ENCODE measurements at regions not wholly inside any gene's neighbourhood (a gene's known extent, or its start where the extent isn't known, plus 50 kb on each side); places are given as distances from the start of the nearest gene placed in this dataset.

DNA sequence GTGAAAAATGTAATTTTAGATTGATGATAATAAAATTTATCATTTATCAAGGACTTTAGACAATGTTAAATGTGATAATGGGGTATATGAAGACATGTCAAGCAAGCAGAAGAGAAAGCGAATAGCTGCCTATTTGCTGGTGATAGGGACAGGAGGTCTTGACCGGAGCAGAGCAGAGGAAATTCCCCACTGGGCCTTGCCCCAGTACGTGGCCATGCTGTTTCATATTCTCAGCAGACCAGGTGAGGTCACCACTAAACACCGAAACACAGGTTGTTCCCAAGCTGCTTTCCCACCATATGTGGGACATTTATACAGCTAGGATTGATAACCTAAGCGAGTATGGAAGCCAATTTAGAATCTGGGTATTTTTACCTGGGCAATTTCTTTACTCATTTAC is 1629.6 kb downstream of the FAM181B start (continued):
- TF ChIP-seq, protein P1, sequence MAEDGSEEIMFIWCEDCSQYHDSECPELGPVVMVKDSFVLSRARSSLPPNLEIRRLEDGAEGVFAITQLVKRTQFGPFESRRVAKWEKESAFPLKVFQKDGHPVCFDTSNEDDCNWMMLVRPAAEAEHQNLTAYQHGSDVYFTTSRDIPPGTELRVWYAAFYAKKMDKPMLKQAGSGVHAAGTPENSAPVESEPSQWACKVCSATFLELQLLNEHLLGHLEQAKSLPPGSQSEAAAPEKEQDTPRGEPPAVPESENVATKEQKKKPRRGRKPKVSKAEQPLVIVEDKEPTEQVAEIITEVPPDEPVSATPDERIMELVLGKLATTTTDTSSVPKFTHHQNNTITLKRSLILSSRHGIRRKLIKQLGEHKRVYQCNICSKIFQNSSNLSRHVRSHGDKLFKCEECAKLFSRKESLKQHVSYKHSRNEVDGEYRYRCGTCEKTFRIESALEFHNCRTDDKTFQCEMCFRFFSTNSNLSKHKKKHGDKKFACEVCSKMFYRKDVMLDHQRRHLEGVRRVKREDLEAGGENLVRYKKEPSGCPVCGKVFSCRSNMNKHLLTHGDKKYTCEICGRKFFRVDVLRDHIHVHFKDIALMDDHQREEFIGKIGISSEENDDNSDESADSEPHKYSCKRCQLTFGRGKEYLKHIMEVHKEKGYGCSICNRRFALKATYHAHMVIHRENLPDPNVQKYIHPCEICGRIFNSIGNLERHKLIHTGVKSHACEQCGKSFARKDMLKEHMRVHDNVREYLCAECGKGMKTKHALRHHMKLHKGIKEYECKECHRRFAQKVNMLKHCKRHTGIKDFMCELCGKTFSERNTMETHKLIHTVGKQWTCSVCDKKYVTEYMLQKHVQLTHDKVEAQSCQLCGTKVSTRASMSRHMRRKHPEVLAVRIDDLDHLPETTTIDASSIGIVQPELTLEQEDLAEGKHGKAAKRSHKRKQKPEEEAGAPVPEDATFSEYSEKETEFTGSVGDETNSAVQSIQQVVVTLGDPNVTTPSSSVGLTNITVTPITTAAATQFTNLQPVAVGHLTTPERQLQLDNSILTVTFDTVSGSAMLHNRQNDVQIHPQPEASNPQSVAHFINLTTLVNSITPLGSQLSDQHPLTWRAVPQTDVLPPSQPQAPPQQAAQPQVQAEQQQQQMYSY (CRISPR knock-in tag; IDR thresholded peaks at IDR 0.05): no peak
- TF ChIP-seq ZNF622 (IDR thresholded peaks at IDR 0.05): no peak
- TF ChIP-seq BHLHE40 (IDR thresholded peaks at IDR 0.05; ENCODE audit: borderline replicate concordance in 1 of 2, low read depth in 2 of 2, low read length in 1 of 2): no peak
- no peak for TF ChIP-seq IKZF2 (IDR thresholded peaks at IDR 0.05)
- TF ChIP-seq GATAD2B (conservative IDR thresholded peaks at IDR 0.05; ENCODE audit: low read depth): no peak
- TF ChIP-seq CBFB (IDR thresholded peaks at IDR 0.05; ENCODE audit: low read depth): no peak
- TF ChIP-seq HDGF (IDR thresholded peaks at IDR 0.05): no peak
- no peak for TF ChIP-seq TARDBP (IDR thresholded peaks at IDR 0.05; ENCODE audit: borderline replicate concordance)

DNA sequence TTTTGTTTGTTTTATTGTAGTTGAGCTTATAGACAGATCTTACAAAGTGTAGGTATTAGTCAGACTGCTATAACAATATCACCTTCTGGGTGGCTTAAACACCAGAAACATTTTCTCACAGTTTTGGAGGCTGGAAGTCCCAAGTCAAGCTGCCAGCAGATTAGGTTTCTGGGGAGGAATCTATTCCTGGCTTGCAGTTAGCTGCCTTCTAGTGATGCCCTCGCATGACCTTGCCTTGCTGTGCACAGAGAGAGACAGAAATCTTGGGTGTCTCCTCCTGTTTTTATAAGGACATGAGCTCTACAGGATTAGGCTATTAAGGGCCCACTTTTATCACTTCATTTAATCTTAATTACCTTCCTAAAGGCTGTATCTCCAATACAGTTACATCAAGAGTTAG is 1635.2 kb downstream of the FAM181B start:
- H3K4me3 ChIP-seq: no peak overlapping the region
- H3K4me2 ChIP-seq (ENCODE audit: control insufficient read depth, insufficient read depth): no peak overlapping the region
- ChIA-PET POLR2A (no interaction called here), RAD21 (ENCODE audit: unreplicated experiment) (no interaction called here), SMC1A (ENCODE audit: uncharacterized antibody, unreplicated experiment) (interaction anchor here (1.6 kb wide), 1 partner anchor 12 kb away, joined by 4 read pairs; no protein-coding TSS in a partner anchor), CTCF (no interaction called here)
- in situ Hi-C loops (cut with MboI): no loop called here
- intact Hi-C loops (cut with micrococcal nuclease; ENCODE audit: unreplicated experiment): no loop called here
- no peaks in the 10 kb centered on the region for H3K9me3 ChIP-seq (replicated peaks; ENCODE audit: control insufficient read depth, insufficient read depth, low read length)
- no peak overlapping the region for H3K9ac ChIP-seq (ENCODE audit: control insufficient read depth, insufficient read depth, low read length)
- no TSS peak for BruUV-seq (replicated peaks)
- no peak overlapping the region for H2AFZ ChIP-seq (ENCODE audit: control insufficient read depth, low read depth, low read length)
- no peaks in the 10 kb centered on the region for H3K4me1 ChIP-seq (ENCODE audit: control insufficient read depth, insufficient read depth, low read length)
- no peak for ATAC-seq
- TF ChIP-seq, protein P2, sequence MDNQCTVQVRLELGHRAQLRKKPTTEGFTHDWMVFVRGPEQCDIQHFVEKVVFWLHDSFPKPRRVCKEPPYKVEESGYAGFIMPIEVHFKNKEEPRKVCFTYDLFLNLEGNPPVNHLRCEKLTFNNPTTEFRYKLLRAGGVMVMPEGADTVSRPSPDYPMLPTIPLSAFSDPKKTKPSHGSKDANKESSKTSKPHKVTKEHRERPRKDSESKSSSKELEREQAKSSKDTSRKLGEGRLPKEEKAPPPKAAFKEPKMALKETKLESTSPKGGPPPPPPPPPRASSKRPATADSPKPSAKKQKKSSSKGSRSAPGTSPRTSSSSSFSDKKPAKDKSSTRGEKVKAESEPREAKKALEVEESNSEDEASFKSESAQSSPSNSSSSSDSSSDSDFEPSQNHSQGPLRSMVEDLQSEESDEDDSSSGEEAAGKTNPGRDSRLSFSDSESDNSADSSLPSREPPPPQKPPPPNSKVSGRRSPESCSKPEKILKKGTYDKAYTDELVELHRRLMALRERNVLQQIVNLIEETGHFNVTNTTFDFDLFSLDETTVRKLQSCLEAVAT (IDR thresholded peaks at IDR 0.05): no peak
- TF ChIP-seq TARDBP (IDR thresholded peaks at IDR 0.05; ENCODE audit: borderline replicate concordance) (no peak), NR2C2 (IDR thresholded peaks at IDR 0.05; ENCODE audit: borderline replicate concordance, control insufficient read depth, insufficient read length, low read depth) (no peak), TAF1 (IDR thresholded peaks at IDR 0.05; ENCODE audit: borderline replicate concordance, low read depth, low read length) (no peak), RUNX3 (IDR thresholded peaks at IDR 0.05; ENCODE audit: low read length) (no peak), CREM (IDR thresholded peaks at IDR 0.05; ENCODE audit: low read depth) (no peak), BACH1 (IDR thresholded peaks at IDR 0.05; ENCODE audit: borderline replicate concordance) (no peak)
- TF ChIP-seq, protein P3, sequence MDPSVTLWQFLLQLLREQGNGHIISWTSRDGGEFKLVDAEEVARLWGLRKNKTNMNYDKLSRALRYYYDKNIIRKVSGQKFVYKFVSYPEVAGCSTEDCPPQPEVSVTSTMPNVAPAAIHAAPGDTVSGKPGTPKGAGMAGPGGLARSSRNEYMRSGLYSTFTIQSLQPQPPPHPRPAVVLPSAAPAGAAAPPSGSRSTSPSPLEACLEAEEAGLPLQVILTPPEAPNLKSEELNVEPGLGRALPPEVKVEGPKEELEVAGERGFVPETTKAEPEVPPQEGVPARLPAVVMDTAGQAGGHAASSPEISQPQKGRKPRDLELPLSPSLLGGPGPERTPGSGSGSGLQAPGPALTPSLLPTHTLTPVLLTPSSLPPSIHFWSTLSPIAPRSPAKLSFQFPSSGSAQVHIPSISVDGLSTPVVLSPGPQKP (IDR thresholded peaks at IDR 0.05; ENCODE audit: low read depth, low read length): no peak
- H3K79me2 ChIP-seq (ENCODE audit: control insufficient read depth, insufficient read depth, low read length): no peaks in the 10 kb centered on the region
- H3K36me3 ChIP-seq (ENCODE audit: control insufficient read depth in 2 of 2, insufficient read depth in 2 of 2, low read length in 1 of 2): no peaks in the 10 kb centered on the region
- no peaks in the 10 kb centered on the region for H3K27me3 ChIP-seq (replicated peaks in 1 of 2; ENCODE audit: control insufficient read depth in 2 of 2, insufficient read depth in 2 of 2, low read length in 1 of 2)
- FAIRE-seq: no peak
- WGBS (ENCODE audit: insufficient coverage, insufficient replicate concordance, low lambda C conversion rate, missing lambda C conversion rate): 0% methylated on average over 1 of the region's 1 CpG
- no peaks in the 10 kb centered on the region for H4K20me1 ChIP-seq (ENCODE audit: control insufficient read depth, insufficient read depth)
- no peak overlapping the region for H3K27ac ChIP-seq (ENCODE audit: control insufficient read depth, insufficient read depth)
- DNase-seq (ENCODE audit: low read depth, low spot score): no peak
